ENCODE measurements at regions not wholly inside any gene's neighbourhood (a gene's known extent, or its start where the extent isn't known, plus 50 kb on each side); places are given as distances from the start of the nearest gene placed in this dataset.

DNA sequence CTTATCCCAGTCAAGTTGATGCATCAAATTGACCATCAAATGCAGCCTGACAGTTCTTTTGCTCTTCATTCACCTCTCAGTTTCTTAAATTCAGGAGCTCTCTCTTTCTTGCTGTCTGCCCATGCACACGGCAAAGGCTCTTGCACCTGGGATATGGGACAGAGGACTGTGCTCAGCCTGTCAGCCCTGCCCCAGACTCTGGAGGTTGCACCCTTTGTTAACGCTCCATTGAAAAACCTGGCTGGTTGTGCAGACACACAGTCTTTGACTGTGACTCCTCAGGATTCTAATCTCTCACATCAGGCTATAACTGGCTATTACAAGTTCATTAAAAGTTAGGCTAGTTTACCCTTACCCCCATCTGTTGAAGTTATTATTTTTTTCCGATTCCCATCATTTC lies 1032.5 kb downstream of the SOCS6 start:
- TF ChIP-seq, protein P1, sequence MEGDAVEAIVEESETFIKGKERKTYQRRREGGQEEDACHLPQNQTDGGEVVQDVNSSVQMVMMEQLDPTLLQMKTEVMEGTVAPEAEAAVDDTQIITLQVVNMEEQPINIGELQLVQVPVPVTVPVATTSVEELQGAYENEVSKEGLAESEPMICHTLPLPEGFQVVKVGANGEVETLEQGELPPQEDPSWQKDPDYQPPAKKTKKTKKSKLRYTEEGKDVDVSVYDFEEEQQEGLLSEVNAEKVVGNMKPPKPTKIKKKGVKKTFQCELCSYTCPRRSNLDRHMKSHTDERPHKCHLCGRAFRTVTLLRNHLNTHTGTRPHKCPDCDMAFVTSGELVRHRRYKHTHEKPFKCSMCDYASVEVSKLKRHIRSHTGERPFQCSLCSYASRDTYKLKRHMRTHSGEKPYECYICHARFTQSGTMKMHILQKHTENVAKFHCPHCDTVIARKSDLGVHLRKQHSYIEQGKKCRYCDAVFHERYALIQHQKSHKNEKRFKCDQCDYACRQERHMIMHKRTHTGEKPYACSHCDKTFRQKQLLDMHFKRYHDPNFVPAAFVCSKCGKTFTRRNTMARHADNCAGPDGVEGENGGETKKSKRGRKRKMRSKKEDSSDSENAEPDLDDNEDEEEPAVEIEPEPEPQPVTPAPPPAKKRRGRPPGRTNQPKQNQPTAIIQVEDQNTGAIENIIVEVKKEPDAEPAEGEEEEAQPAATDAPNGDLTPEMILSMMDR (IDR thresholded peaks at IDR 0.05; ENCODE audit: poor library complexity), result no peak
- TF ChIP-seq EZH2 (IDR thresholded peaks at IDR 0.05; ENCODE audit: borderline replicate concordance), result no peak
- TF ChIP-seq EZH2phosphoT487 (IDR thresholded peaks at IDR 0.05; ENCODE audit: low read depth, severe bottlenecking, unreplicated experiment), result no peak
